Lung (tissue), 11 donors: ENCODE measurements at regions not wholly inside any gene's neighbourhood (a gene's known extent, or its start where the extent isn't known, plus 50 kb on each side); places are given as distances from the start of the nearest gene placed in this dataset.

Experiments used
- ATAC-seq: fragments of 200-7000 bp; cut with Tn5 transposase; one replicate; pipeline ENCODE4 v1.9.1; 2020; ENCODE audit warnings: moderate number of reproducible peaks; ENCODE audit not compliant: insufficient read depth, low FRiP score
- DNase-seq, 3 donors: peaks; one replicate each; pipeline ENCODE4 v3.0.0-alpha.2; 2013 to 2017
- H3K27ac ChIP-seq, 2 donors: one replicate each; pipeline ENCODE4 v1.5.1; 2013; ENCODE audit warnings: mild to moderate bottlenecking in 2 of 2, moderate library complexity in 2 of 2, control low read depth in 1 of 2, inconsistent platforms in 1 of 2, low read depth in 1 of 2, low read length in 1 of 2
- H3K27me3 ChIP-seq, 3 donors: one replicate each; pipeline ENCODE4 v1.5.1; 2013; ENCODE audit warnings: low read length in 2 of 3; ENCODE audit not compliant: control insufficient read depth in 3 of 3, insufficient read depth in 3 of 3
- H3K36me3 ChIP-seq, 4 donors: one replicate each; pipeline ENCODE4 v1.5.1; 2013; ENCODE audit warnings: low read length in 4 of 4, mild to moderate bottlenecking in 1 of 4, moderate library complexity in 1 of 4; ENCODE audit not compliant: control insufficient read depth in 4 of 4, insufficient read depth in 4 of 4
- H3K4me1 ChIP-seq, 5 donors: one replicate each; pipeline ENCODE4 v1.5.1; 2013; ENCODE audit warnings: low read length in 5 of 5, mild to moderate bottlenecking in 2 of 5, moderate library complexity in 1 of 5; ENCODE audit not compliant: control insufficient read depth in 5 of 5, insufficient read depth in 5 of 5
- H3K4me3 ChIP-seq: one replicate; pipeline ENCODE4 v1.5.1; 2013; ENCODE audit warnings: mild to moderate bottlenecking, control low read depth, moderate library complexity
- H3K9ac ChIP-seq, 2 donors: one replicate each; pipeline ENCODE4 v1.5.1; 2013; ENCODE audit warnings: low read length in 2 of 2, control low read depth in 1 of 2; ENCODE audit not compliant: insufficient read depth in 1 of 2
- H3K9me3 ChIP-seq, 4 donors: one replicate each; pipeline ENCODE4 v1.5.1; 2013; ENCODE audit warnings: low read length in 3 of 4, mild to moderate bottlenecking in 1 of 4, moderate library complexity in 1 of 4; ENCODE audit not compliant: control insufficient read depth in 4 of 4, insufficient read depth in 3 of 4
- WGBS, 2 donors: extraction: QIAGEN DNeasy Blood & Tissue Kit; methylation state at CpG; one replicate each; pipeline ENCODE4 v1.1.7; 2013; 5-methylcytosine and 5-hydroxymethylcytosine counted together
- TF ChIP-seq, protein P1 (sequence below): IDR thresholded peaks from 2 replicates; pipeline ENCODE4 v1.5.1; 2012; ENCODE audit warnings: mild to moderate bottlenecking; ENCODE audit errors: control extremely low read depth, extremely low read depth
- donor health status: control.
- donor health status: control.
- donor health status: Bipolar disorder and iron deficiency.
- donor health status: healthy.
- donor health status: DM: yes; HTN: yes; CAD: no.

GRCh38 chr17:83195330-83196023 lies 116.1 kb downstream of the METRNL start:
- Histone ChIP-seq H3K27ac (no peak overlapping the region), H3K27me3 (no peaks in the 10 kb centered on the region), H3K4me1 (peaks cover 0 to 19% (median 6%) of the 10 kb centered on the region in 5 donors), H3K36me3 (no peaks in the 10 kb centered on the region), H3K9ac (no peak overlapping the region), H3K9me3 (no peaks in the 10 kb centered on the region), H3K4me3 (no peak overlapping the region)
- DNase-seq, result no peak
- no peak for ATAC-seq
- WGBS, 2 donors, result 67 to 78% methylated on average over 19 to 20 of the region's 20 CpGs
- TF ChIP-seq, protein P1, sequence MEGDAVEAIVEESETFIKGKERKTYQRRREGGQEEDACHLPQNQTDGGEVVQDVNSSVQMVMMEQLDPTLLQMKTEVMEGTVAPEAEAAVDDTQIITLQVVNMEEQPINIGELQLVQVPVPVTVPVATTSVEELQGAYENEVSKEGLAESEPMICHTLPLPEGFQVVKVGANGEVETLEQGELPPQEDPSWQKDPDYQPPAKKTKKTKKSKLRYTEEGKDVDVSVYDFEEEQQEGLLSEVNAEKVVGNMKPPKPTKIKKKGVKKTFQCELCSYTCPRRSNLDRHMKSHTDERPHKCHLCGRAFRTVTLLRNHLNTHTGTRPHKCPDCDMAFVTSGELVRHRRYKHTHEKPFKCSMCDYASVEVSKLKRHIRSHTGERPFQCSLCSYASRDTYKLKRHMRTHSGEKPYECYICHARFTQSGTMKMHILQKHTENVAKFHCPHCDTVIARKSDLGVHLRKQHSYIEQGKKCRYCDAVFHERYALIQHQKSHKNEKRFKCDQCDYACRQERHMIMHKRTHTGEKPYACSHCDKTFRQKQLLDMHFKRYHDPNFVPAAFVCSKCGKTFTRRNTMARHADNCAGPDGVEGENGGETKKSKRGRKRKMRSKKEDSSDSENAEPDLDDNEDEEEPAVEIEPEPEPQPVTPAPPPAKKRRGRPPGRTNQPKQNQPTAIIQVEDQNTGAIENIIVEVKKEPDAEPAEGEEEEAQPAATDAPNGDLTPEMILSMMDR, result no peak

DNA sequence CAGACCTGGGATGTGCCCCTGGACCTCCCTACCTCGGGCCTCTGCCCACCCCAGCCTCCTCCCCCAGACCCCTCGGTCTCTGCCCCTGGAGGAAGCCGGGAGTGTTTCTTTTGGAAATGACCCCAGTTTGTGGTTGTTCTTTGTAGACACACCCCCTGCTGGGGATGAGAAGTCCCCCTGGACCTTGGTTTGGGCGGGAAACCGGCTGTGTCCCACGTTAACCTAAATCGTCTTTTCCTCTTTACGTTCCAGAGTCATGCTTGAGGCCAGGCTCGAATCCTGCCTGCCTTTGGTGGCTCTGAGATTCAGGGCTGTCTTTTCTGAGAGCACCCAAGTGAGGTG lies 116.6 kb downstream of the METRNL start:
- DNase-seq (no peak), ATAC-seq (no peak)
- H3K9me3 ChIP-seq, result no peaks in the 10 kb centered on the region
- peaks cover 0 to 19% (median 11%) of the 10 kb centered on the region in 5 donors for H3K4me1 ChIP-seq
- no peak overlapping the region for H3K4me3 ChIP-seq
- no peak overlapping the region for H3K9ac ChIP-seq
- WGBS, 2 donors, result 41 to 55% methylated on average over 9 of the region's 9 CpGs
- H3K27ac ChIP-seq, result no peak overlapping the region
- no peaks in the 10 kb centered on the region for H3K27me3 ChIP-seq
- H3K36me3 ChIP-seq, result no peaks in the 10 kb centered on the region
- TF ChIP-seq, protein P1, result no peak

GRCh38 chr17:83196366-83196765 lies 117.0 kb downstream of the METRNL start:
- Histone ChIP-seq H3K4me1 (peaks cover 0 to 19% (median 12%) of the 10 kb centered on the region in 5 donors), H3K27ac (no peak overlapping the region), H3K9me3 (no peaks in the 10 kb centered on the region), H3K36me3 (no peaks in the 10 kb centered on the region), H3K4me3 (no peak overlapping the region), H3K9ac (no peak overlapping the region), H3K27me3 (no peaks in the 10 kb centered on the region)
- no peak for DNase-seq
- ATAC-seq, result no peak
- WGBS, 2 donors, result 95 to 97% methylated on average over 10 of the region's 10 CpGs
- TF ChIP-seq, protein P1, result no peak
